Osteoblast (primary cell): ENCODE measurements at regions not wholly inside any gene's neighbourhood (a gene's known extent, or its start where the extent isn't known, plus 50 kb on each side); places are given as distances from the start of the nearest gene placed in this dataset.

Experiments used
- DNase-seq: peaks from one replicate; pipeline ENCODE4 v3.0.0; 2011; ENCODE audit warnings: low spot score, mixed read lengths; ENCODE audit not compliant: insufficient read length; ENCODE audit errors: missing footprints
- H2AFZ ChIP-seq: 2 replicates; pipeline ENCODE4 v1.6.0; 2011; ENCODE audit warnings: mild to moderate bottlenecking, low read length
- H3K27ac ChIP-seq: 2 replicates; pipeline ENCODE4 v1.5.1; 2011; ENCODE audit warnings: mild to moderate bottlenecking, low read depth, low read length, moderate library complexity
- H3K27me3 ChIP-seq: 2 replicates; pipeline ENCODE4 v1.6.0; 2012; ENCODE audit warnings: mild to moderate bottlenecking, control low read depth, inconsistent platforms, low read length, moderate library complexity; ENCODE audit not compliant: insufficient read depth
- H3K36me3 ChIP-seq: 2 replicates; pipeline ENCODE4 v1.5.1; 2011; ENCODE audit warnings: mild to moderate bottlenecking, low read length, control low read depth, moderate library complexity; ENCODE audit not compliant: insufficient read depth
- H3K4me1 ChIP-seq: 2 replicates; pipeline ENCODE4 v1.5.1; 2011; ENCODE audit warnings: mild to moderate bottlenecking, low read length, control low read depth, moderate library complexity; ENCODE audit not compliant: insufficient read depth
- H3K4me2 ChIP-seq: 2 replicates; pipeline ENCODE4 v1.6.0; 2011; ENCODE audit warnings: mild to moderate bottlenecking, low read length; ENCODE audit not compliant: insufficient read depth
- H3K4me3 ChIP-seq: fragments of 200-600 bp; sonication (generic); 3 replicates; pipeline ENCODE4 v1.5.1; 2012; ENCODE audit warnings: mild to moderate bottlenecking, low read length, inconsistent platforms; ENCODE audit not compliant: insufficient read depth
- H3K79me2 ChIP-seq: 2 replicates; pipeline ENCODE4 v1.6.0; 2012; ENCODE audit warnings: mild to moderate bottlenecking, low read length, control low read depth, inconsistent platforms; ENCODE audit not compliant: insufficient read depth
- H3K9me3 ChIP-seq: 2 replicates; pipeline ENCODE4 v1.5.1; 2011; ENCODE audit warnings: low read depth, low read length, control low read depth
- H4K20me1 ChIP-seq: 2 replicates; pipeline ENCODE4 v1.6.0; 2012; ENCODE audit warnings: mild to moderate bottlenecking, low read length, control low read depth; ENCODE audit not compliant: insufficient read depth
- TF ChIP-seq, protein P1 (sequence below): IDR thresholded peaks from 2 replicates; pipeline ENCODE4 v1.5.1; 2011; ENCODE audit warnings: mild to moderate bottlenecking, low read depth, low read length, moderate library complexity; ENCODE audit errors: extremely low read depth

DNA sequence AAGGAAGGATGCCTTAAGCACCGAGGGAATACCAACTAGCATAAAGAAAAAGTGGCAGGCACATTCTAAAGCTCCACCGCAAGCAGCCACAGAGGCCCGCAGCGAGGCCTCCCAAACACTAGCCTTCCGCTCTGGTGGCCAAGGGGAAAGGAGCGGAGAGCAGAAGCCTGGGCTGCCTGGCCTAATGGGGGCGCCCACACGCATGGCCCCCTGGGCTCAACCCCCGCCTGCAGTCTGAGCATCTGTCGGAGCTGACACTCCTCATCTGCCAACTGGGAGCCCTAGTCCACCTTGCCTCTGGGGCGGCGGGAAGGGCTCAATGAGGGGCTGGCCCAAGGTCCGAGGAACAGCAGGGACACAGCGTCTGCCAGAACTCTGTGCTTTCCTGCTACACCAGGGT lies 50.1 kb upstream of the WNT11 start:
- Histone ChIP-seq H3K4me2 (no peak overlapping the region), H3K27me3 (peaks cover 63% of the 10 kb centered on the region), H3K4me1 (peaks cover under 1% of the 10 kb centered on the region), H3K27ac (no peak overlapping the region), H3K79me2 (no peaks in the 10 kb centered on the region), H2AFZ (no peak overlapping the region), H3K9me3 (no peaks in the 10 kb centered on the region), H4K20me1 (no peaks in the 10 kb centered on the region), H3K4me3 (no peak overlapping the region), H3K36me3 (no peaks in the 10 kb centered on the region)
- TF ChIP-seq, protein P1, sequence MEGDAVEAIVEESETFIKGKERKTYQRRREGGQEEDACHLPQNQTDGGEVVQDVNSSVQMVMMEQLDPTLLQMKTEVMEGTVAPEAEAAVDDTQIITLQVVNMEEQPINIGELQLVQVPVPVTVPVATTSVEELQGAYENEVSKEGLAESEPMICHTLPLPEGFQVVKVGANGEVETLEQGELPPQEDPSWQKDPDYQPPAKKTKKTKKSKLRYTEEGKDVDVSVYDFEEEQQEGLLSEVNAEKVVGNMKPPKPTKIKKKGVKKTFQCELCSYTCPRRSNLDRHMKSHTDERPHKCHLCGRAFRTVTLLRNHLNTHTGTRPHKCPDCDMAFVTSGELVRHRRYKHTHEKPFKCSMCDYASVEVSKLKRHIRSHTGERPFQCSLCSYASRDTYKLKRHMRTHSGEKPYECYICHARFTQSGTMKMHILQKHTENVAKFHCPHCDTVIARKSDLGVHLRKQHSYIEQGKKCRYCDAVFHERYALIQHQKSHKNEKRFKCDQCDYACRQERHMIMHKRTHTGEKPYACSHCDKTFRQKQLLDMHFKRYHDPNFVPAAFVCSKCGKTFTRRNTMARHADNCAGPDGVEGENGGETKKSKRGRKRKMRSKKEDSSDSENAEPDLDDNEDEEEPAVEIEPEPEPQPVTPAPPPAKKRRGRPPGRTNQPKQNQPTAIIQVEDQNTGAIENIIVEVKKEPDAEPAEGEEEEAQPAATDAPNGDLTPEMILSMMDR, result no peak
- peak; percentile 54 for DNase-seq
